Activated CD8-positive, alpha-beta T cell treated with anti-CD3 and anti-CD28 coated beads for 36 hours (primary cell): ENCODE measurements at regions not wholly inside any gene's neighbourhood (a gene's known extent, or its start where the extent isn't known, plus 50 kb on each side); places are given as distances from the start of the nearest gene placed in this dataset.
A peak's percentile ranks its signal among the peaks of the same experiment; 100 is the strongest.

Experiments
- ATAC-seq: fragments of 200-7000 bp; cut with Tn5 transposase; one replicate; pipeline ENCODE4 v1.10.0; 2021; ENCODE audit warnings: mild to moderate bottlenecking, moderate library complexity
- CTCF ChIA-PET: fragments of 350-600 bp; sonication (Branson Sonifier 250); formaldehyde crosslinking; loops from one replicate; lab custom pipeline; 2021; ENCODE audit warnings: antibody characterized with exemption; lab: Charles Lee
- POLR2A ChIA-PET: fragments of 350-600 bp; sonication (Branson Sonifier 250); formaldehyde crosslinking; loops from one replicate; lab custom pipeline; 2021; ENCODE audit warnings: antibody characterized with exemption; lab: Charles Lee
- DNase-seq: peaks from one replicate; pipeline ENCODE4 v3.0.0-alpha.2; 2020
- H3K27ac Mint-ChIP-seq: one replicate; pipeline ENCODE4 v1.8.0; 2021; ENCODE audit warnings: mild to moderate bottlenecking, mixed read lengths
- H3K27me3 Mint-ChIP-seq: one replicate; pipeline ENCODE4 v1.8.0; 2021; ENCODE audit warnings: mixed read lengths
- H3K36me3 Mint-ChIP-seq: one replicate; pipeline ENCODE4 v1.8.0; 2021; ENCODE audit warnings: low read depth, mixed read lengths
- H3K4me1 Mint-ChIP-seq: one replicate; pipeline ENCODE4 v1.8.0; 2021; ENCODE audit warnings: low read depth, mixed read lengths
- H3K4me3 Mint-ChIP-seq: one replicate; pipeline ENCODE4 v1.8.0; 2021; ENCODE audit warnings: mild to moderate bottlenecking, moderate library complexity, mixed read lengths
- H3K9me3 Mint-ChIP-seq: one replicate; pipeline ENCODE4 v1.8.0; 2021; ENCODE audit warnings: mixed read lengths
- intact Hi-C: fragments of 100-400 bp; cut with micrococcal nuclease; formaldehyde crosslinking; loops from one replicate; pipeline ENCODE4 v1.10.0; 2022
- TF ChIP-seq, protein P1 (sequence below): fragments of 200-600 bp; IDR thresholded peaks from one replicate; pipeline ENCODE4 v1.8.0; 2022; ENCODE audit warnings: antibody characterized with exemption, mild to moderate bottlenecking

DNA sequence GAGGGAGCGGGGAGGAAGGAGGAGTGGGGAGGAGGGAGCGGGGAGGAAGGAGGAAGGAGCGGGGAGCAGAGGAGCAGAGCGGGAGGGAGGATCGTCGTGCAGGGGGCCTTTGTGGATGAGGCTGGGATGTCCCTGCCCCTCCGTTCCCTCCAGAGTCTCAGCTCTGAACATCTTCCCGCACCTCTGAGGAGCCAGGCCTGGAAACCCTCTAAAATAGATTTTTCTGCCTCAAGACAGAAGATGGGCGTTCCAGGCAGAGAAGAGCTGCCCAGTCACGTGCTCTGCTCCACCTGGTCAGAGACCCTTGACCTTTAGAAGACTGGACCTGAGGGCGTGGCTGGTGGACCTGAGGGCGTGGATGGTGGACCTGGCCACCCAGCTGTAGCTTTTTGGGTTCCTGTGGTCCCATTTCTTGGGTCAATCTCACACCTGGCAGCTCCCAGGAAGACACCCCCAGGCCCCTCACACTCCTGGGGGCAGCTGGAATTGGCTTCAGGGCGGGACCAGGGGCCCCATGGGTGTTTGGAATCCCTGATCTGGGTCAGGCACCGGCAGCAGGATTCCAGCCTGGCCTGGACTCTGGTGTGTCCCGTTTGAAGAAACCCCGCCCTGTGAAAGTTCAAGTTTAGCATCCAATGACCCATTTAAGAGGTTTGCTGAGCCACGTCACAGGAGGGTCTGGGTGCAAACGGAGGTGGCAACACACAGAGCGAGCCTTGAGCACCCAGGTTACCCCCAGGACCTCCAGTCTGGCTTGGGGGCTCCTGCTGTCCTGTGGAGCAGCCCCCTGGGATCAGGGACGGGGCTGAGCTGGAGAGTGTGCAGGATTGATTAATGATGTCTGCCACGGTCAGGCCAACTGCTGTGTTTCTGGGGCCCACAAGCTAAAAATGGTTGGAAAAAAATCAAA is 96.9 kb upstream of the BHLHE23 start:
- POLR2A ChIA-PET, result interaction anchor here (1.6 kb wide), 1 partner anchor 21 kb away, joined by 4 read pairs; no protein-coding TSS in a partner anchor
- ATAC-seq, result no peak
- CTCF ChIA-PET, result interaction anchor here (1.2 kb wide), 1 partner anchor 70 kb away, joined by 3 read pairs; no protein-coding TSS in a partner anchor
- Mint-ChIP-seq H3K36me3 (no peaks in the 10 kb centered on the region), H3K4me3 (peak overlapping the region; percentile 21), H3K4me1 (peaks cover 2% of the 10 kb centered on the region), H3K27me3 (no peaks in the 10 kb centered on the region), H3K9me3 (peaks cover 2% of the 10 kb centered on the region), H3K27ac (no peak overlapping the region)
- TF ChIP-seq, protein P1, sequence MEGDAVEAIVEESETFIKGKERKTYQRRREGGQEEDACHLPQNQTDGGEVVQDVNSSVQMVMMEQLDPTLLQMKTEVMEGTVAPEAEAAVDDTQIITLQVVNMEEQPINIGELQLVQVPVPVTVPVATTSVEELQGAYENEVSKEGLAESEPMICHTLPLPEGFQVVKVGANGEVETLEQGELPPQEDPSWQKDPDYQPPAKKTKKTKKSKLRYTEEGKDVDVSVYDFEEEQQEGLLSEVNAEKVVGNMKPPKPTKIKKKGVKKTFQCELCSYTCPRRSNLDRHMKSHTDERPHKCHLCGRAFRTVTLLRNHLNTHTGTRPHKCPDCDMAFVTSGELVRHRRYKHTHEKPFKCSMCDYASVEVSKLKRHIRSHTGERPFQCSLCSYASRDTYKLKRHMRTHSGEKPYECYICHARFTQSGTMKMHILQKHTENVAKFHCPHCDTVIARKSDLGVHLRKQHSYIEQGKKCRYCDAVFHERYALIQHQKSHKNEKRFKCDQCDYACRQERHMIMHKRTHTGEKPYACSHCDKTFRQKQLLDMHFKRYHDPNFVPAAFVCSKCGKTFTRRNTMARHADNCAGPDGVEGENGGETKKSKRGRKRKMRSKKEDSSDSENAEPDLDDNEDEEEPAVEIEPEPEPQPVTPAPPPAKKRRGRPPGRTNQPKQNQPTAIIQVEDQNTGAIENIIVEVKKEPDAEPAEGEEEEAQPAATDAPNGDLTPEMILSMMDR, result no peak
- DNase-seq, result peak; percentile 37
- intact Hi-C loops, result no loop called here

DNA sequence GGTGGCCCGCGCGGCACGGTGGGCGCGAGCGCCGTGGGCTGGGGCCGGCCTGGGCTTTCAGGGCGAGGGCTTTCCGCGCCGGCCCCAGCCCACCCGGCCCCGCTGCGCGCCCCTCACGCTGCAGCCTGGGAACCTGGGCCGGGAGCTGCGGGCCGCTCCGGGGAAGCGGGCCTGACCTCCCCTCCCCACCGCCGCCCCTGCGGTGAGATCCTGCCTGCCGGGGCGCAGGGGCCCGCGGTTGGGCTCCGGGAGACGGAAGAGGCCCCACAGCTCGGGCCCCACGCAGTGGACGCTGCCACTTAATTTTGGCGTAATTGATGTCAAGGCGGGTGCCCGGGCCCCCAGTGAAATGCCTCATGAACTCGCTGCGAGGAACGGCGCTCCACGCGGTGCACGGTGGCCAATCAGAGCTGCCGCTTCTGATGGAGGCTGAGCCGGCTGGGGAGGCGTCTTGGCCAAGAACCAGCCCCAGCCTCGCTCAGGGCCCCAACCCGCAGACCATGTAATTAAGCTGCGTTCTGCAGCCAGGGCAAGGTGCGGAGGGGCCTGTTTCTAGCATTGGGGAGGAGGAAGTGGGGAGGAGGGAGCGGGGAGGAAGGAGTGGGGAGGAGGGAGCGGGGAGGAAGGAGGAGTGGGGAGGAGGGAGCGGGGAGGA is 96.1 kb upstream of the BHLHE23 start:
- no peaks in the 10 kb centered on the region for H3K36me3 Mint-ChIP-seq
- peaks cover 2% of the 10 kb centered on the region for H3K4me1 Mint-ChIP-seq
- H3K27me3 Mint-ChIP-seq, result no peaks in the 10 kb centered on the region
- intact Hi-C loops, result no loop called here
- TF ChIP-seq, protein P1, result no peak
- H3K9me3 Mint-ChIP-seq, result peaks cover 2% of the 10 kb centered on the region
- POLR2A ChIA-PET, result interaction anchor here (0.6 to 1.4 kb wide), 2 partner anchors 46 to 1153 kb away, joined by 3 to 4 read pairs; partner anchors contain the start of gene PCMTD2
- CTCF ChIA-PET, result interaction anchor here (1.2 to 1.3 kb wide), 2 partner anchors 46 to 70 kb away, joined by 3 to 4 read pairs; no protein-coding TSS in a partner anchor
- peak overlapping the region; percentile 84 for H3K4me3 Mint-ChIP-seq
- ATAC-seq (peak; percentile 70), DNase-seq (peak; percentile 84)
- H3K27ac Mint-ChIP-seq, result peak overlapping the region; percentile 92

DNA sequence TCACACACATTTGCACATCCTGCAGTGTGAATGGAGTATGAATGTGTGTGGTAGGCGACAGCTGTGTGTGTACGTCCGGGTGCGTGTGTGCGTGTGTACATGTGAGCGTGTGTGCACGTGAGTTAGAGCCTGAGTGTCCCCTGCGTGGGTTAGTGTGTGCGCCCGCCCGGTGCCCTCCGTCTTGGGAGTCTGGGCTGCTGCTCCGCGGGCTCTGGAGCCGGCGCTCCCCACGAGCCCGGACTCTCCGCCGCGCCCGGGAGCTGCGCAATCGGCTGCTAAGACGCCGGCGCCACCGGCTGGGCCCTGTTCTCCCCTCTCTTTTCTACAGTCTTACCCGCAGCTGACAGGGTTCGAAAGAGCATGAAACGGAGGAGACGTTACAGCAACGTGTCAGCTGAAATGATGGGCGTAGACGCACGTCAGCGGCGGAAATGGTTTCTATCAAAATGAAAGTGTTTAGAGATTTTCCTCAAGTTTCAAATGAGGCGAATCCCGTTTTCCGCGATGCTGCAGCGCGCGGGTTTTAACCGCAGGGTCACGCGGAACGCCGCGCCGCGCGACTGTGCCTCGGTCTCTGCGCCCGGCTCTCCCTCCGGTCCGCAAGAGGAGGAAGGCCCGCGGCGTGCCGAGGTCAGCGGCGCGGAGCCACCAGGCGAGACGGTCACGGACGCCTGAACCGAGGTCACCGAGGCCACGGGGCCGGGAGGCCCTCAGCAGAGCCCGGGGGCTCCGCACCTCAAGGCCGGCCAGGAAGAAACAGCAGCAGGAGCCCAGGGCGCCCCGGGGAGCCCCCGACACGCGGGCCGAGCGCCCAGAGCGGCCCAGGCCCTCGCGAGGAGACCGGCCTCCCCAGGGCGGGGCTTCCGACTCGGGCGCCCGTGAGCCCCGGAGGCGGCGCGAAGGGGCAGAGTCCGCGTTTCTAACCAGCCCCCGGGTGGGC is 95.3 kb upstream of the BHLHE23 start:
- CTCF ChIA-PET, result interaction anchor here (1.2 to 1.3 kb wide), 2 partner anchors 47 to 71 kb away, joined by 3 to 4 read pairs; no protein-coding TSS in a partner anchor
- peaks cover 2% of the 10 kb centered on the region for H3K4me1 Mint-ChIP-seq
- H3K27ac Mint-ChIP-seq, result peak overlapping the region; percentile 88
- peak; percentile 68 for ATAC-seq
- H3K27me3 Mint-ChIP-seq, result no peaks in the 10 kb centered on the region
- TF ChIP-seq, protein P1, result no peak
- H3K4me3 Mint-ChIP-seq, result peak overlapping the region; percentile 80
- H3K9me3 Mint-ChIP-seq, result peaks cover 2% of the 10 kb centered on the region
- peak; percentile 84 for DNase-seq
- POLR2A ChIA-PET, result interaction anchor here (0.9 to 1.4 kb wide), 2 partner anchors 466 to 1154 kb away, joined by 3 to 4 read pairs; partner anchors contain the start of gene PCMTD2
- intact Hi-C loops, result no loop called here
- H3K36me3 Mint-ChIP-seq, result no peaks in the 10 kb centered on the region

DNA sequence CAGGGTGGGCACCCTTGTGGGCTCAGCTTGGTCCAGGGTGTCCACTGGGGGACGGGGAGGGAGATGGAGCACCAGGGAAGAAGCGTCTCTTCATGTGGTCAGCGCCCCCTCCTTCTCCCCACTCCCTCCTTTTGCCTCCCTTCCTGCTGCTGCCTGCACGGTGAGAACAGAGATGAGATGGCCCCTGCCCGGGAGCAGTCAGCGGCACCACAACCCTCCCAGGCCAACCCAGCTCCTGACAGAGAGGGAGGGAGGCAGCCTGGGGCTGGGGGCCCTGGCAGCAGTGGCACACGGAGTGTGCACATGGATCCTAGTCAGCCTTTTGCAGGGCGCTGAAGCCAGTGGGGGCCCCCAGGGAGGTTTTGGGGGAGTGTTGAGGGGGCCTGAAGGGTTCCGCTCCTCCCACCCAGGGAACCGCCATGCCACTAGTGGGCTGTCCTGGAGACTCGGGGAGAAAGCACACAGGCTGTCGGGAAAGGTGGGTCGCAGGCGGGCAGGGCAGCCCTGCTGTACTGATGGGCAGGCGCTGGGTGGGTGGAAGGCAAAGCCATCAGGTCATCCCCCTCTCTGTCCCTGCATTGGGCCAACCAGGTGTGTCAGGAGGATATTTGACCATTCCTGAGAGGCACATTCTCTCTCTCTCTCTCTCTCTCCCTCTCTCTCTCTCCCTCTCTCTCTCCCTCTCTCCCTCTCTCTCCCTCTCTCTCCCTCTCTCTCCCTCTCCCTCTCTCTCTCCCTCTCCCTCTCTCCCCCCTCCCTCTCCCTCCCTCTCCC is 94.3 kb upstream of the BHLHE23 start:
- ChIA-PET POLR2A (interaction anchor here (0.9 to 1.4 kb wide), 2 partner anchors 467 to 1155 kb away, joined by 3 to 4 read pairs; partner anchors contain the start of gene PCMTD2), CTCF (no interaction called here)
- intact Hi-C loops, result no loop called here
- Mint-ChIP-seq H3K27ac (no peak overlapping the region), H3K27me3 (no peaks in the 10 kb centered on the region), H3K36me3 (no peaks in the 10 kb centered on the region), H3K4me3 (peak overlapping the region; percentile 80), H3K4me1 (peaks cover 2% of the 10 kb centered on the region), H3K9me3 (no peaks in the 10 kb centered on the region)
- ATAC-seq (no peak), DNase-seq (no peak)
- TF ChIP-seq, protein P1, result no peak
